ENCODE measurements at regions not wholly inside any gene's neighbourhood (a gene's known extent, or its start where the extent isn't known, plus 50 kb on each side); places are given as distances from the start of the nearest gene placed in this dataset. TPM values are rescaled to one million over a fixed set of nuclear protein-coding genes. Genes with fewer than 3 reads are reported as not detected.

DNA sequence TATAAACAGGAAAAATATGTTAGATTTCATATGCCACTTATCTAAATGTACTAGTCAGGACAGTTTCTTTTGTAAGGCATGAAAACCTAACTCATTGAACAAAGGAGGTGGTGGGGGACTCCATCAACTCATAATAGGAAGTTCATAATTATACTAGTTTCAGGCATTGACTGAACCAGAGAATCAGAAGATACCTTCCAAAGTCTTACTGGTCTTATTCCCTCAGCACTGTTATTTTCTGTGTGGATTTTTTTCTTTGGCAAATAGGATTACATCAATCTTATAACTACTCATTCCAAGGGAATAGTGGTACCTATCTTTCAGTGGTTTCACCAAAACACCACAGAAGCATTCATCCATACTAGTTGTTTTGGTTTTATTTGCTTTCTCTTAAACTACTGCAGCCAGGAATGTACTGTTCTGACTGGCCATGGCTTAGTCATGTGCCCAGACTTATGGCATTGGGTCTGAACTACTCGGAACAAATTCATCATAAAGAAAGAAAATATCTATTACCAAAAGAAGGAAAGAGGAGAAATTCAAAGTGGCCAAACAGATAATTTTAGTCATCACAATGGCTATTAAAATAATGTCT lies 273.9 kb downstream of the ARAP2 start:
- DNase-seq (ENCODE audit: low spot score), result no peak

- no peak for DNase-seq (ENCODE audit: low spot score)
Observed at GRCh38 chr4:35972814-35973213, 271.5 kb downstream of the ARAP2 start.

GRCh38 chr4:35975617-35976355 lies 268.5 kb downstream of the ARAP2 start:
- DNase-seq (ENCODE audit: low spot score), result no peak

DNA sequence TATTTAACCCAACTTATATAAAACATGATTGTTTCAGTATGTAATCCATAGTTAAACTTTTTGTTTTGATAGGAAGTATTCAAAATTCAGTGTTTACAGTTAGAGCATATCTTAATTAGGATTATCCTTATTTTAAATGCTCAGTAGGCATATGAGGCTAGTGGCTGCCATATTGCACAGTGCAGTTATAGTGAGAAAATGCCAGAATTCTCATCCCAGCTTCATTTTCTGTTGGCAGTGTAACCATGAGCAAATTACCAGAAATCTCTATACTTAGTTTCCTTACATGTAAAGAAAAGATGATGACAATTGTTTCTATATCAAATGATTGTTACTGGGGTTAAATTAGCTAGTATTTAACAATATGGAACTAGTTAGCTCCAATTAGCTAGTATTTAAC lies 265.8 kb downstream of the ARAP2 start:
- DNase-seq (ENCODE audit: low spot score), result no peak

GRCh38 chr4:35982318-35982717 lies 262.0 kb downstream of the ARAP2 start:
- no peak for DNase-seq (ENCODE audit: low spot score)

- no peak for DNase-seq (ENCODE audit: low spot score)
Observed at GRCh38 chr4:35986537-35986936, 257.8 kb downstream of the ARAP2 start.

DNA sequence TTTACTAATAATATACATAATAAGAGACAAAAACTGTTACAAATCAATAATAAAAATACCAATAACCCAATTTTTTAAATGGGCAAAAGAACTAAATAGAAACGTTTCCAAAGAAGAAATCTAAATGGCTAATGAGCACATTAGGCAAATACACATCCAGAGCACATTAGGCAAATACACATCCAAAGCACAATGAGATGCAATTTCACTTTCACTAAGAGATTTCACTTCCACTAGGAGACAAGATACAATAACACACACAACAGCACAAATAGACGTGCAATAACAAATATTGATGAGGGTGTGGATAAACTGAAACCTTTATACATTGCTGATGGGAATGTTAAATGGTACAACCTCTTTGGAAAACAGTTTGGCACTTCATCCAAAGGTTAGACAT lies 250.7 kb downstream of the ARAP2 start:
- DNase-seq (ENCODE audit: low spot score), result no peak

- DNase-seq (ENCODE audit: low spot score), result no peak
Observed at GRCh38 chr4:36000941-36001557, 243.3 kb downstream of the ARAP2 start.

- no peak for DNase-seq (ENCODE audit: low spot score)
Observed at GRCh38 chr4:36003051-36003450, 241.3 kb downstream of the ARAP2 start.

DNA sequence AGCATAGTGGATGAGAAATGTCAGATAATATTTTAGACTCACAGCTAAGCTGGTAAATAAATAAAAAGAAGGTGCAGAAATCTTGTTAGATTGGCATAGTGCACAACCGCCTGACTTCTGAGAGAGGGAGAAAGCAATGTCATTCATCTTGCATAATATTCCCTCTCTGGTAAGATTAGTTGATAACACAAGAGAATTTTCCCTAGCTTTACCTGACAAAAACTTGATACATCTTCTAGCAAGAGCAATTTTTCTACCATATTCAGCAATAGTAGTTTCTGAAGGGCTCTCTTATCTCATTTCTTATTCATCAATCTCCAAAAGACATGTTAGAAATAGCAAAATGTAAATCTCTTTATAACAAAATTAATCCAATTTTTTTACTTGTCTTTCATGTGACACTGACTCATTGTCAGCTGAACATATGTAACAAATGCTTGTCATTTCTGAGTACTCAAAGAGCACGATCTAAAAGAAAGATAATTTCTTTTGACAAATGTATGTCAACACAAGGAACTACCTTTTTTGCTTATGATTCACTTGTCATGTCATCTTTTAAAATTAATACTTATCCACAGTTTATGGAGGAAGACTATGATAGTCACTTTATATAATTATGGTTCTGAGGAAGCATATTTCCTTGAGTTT lies 240.0 kb downstream of the ARAP2 start:
- no peak for DNase-seq (ENCODE audit: low spot score)

GRCh38 chr4:36006226-36006625 lies 238.1 kb downstream of the ARAP2 start:
- peak; percentile 25 for DNase-seq (ENCODE audit: low spot score)

- DNase-seq (ENCODE audit: low spot score), result peak; percentile 41
Observed at GRCh38 chr4:36010397-36010929, 233.9 kb downstream of the ARAP2 start.

- no peak for DNase-seq (ENCODE audit: low spot score)
Observed at GRCh38 chr4:36011381-36011780, 232.9 kb downstream of the ARAP2 start.

DNA sequence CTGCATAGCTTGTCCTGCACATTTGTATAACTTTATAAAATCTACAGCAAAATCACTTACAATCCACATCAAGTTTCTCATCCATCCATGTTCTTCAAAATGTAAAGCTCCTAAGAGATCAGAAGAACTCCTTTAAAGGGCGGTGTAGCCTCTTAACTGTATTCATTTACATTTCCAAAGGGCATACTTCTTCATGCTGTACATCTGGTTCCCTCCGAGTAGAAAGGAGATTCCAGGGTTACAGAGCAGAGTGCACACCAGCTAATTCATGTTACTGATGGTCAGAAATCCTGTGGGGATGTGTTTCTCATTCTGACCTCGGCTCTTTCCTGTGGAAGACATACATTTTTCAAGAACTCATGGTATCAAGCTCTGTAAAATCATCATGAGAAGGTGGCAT lies 231.8 kb downstream of the ARAP2 start:
- DNase-seq (ENCODE audit: low spot score), result no peak

DNA sequence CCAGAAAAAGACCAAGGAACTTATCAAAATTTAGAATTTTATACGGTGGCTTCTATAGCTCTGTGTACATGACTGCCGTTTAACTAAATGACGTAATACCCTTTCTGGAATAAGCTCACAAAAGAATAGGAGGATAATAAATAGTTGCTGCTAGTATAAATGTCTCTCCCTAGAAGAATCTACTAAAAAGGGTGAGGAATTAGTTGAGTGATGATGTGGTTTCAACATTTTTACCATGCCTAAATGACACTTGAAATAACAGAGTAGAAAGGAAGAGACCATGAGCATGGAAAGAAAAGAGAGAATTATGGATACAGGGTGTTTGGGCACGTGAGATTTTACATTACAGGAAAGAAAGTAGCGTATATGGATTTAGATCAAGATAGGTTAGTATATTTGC lies 231.1 kb downstream of the ARAP2 start:
- no peak for DNase-seq (ENCODE audit: low spot score)

Small RNA genes in the stretch of these regions (small RNA-seq; reads per million reads assigned to genes)
- not detected for gene AC097535.2
- not detected for gene RF01210
- gene RNU6-573P, result not detected
